ENCODE measurements at regions not wholly inside any gene's neighbourhood (a gene's known extent, or its start where the extent isn't known, plus 50 kb on each side); places are given as distances from the start of the nearest gene placed in this dataset.

GRCh38 chr6:169115632-169116031 is 138.0 kb downstream of the THBS2 start:
- no peak for TF ChIP-seq POLR2AphosphoS5 (IDR thresholded peaks at IDR 0.05)
- TF ChIP-seq CTCF (IDR thresholded peaks at IDR 0.05) = no peak
